ENCODE measurements at regions not wholly inside any gene's neighbourhood (a gene's known extent, or its start where the extent isn't known, plus 50 kb on each side); places are given as distances from the start of the nearest gene placed in this dataset.
"Not testable (repeated sequence)": the region's sequence is repeated elsewhere in the genome, so short reads cannot be mapped to it uniquely, and the experiment has no call there.

DNA sequence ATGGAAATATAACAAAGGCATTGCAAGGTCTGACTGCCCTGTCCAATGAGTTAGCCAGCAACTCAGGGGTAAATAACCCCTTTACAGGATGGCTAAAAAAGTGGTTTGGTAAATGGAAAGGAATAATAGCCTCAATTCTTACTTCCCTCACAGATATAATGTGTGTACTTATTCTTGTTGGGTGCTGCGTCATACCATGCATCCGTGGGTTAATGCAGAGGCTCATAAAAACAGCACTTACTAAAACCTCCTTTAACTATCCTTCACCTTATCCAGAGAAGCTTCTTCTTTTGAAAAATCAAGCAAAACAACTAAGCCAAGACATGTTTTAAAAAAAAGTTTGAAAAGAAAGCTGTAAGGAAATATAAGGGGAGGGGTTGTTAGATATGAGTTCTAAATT, 301.0 kb downstream of the PAPSS1 start:
- whole genome bisulfite sequencing (ENCODE audit: insufficient coverage, low coverage, missing lambda C conversion rate): 0% methylated on average over 2 of the region's 2 CpGs
- no peaks in the 10 kb centered on the region for H4K20me1 ChIP-seq (replicated peaks; ENCODE audit: control insufficient read depth, insufficient read depth, low read length)
- in situ Hi-C loops (cut with MboI) (no loop called here), intact Hi-C loops (cut with micrococcal nuclease) (no loop called here)
- ATAC-seq (no peak), FAIRE-seq (no peak), DNase-seq (ENCODE audit: extremely low read depth in 1 of 4, low spot score in 3 of 4) (no peak)
- H3K4me1 ChIP-seq (replicated peaks in 1 of 2; ENCODE audit: control insufficient read depth in 2 of 2, insufficient read depth in 2 of 2, low read length in 2 of 2): no peaks in the 10 kb centered on the region
- no peak overlapping the region for H3K27ac ChIP-seq (ENCODE audit: extremely low read depth, low read depth, low read length)
- TF ChIP-seq POLR2B (IDR thresholded peaks at IDR 0.05; ENCODE audit: low read depth, partially characterized antibody): no peak
- no peak for TF ChIP-seq BRCA1 (IDR thresholded peaks at IDR 0.05)
- no peak for TF ChIP-seq BRCA1 (CRISPR knock-in tag; IDR thresholded peaks at IDR 0.05)
- TF ChIP-seq ZNF551 (CRISPR knock-in tag; IDR thresholded peaks at IDR 0.05): no peak
- TF ChIP-seq ZNF75A (CRISPR knock-in tag; IDR thresholded peaks at IDR 0.05): no peak
- no peak for TF ChIP-seq ZFP1 (CRISPR knock-in tag; IDR thresholded peaks at IDR 0.05)
- TF ChIP-seq ZNF232 (CRISPR knock-in tag; IDR thresholded peaks at IDR 0.05): no peak
- no peak for TF ChIP-seq HNRNPUL1 (IDR thresholded peaks at IDR 0.05; ENCODE audit: low read length)
- TF ChIP-seq NUFIP1 (IDR thresholded peaks at IDR 0.05; ENCODE audit: partially characterized antibody): no peak
- no peak for TF ChIP-seq NFRKB (IDR thresholded peaks at IDR 0.05; ENCODE audit: low read depth)
- POLR2A ChIA-PET: no interaction called here
- H3K4me3 ChIP-seq: no peak overlapping the region
- no peaks in the 10 kb centered on the region for H3K9me1 ChIP-seq (ENCODE audit: control insufficient read depth, insufficient read depth, low read length)
- CTCF ChIA-PET (ENCODE audit: low intra/inter-chr PET ratio): no interaction called here
- no peak overlapping the region for H3K9ac ChIP-seq (ENCODE audit: insufficient read depth in 1 of 2, low read depth in 2 of 2, low read length in 2 of 2)
- H3K4me2 ChIP-seq (ENCODE audit: insufficient read depth, low read length): no peak overlapping the region
- H3K36me3 ChIP-seq (ENCODE audit: control insufficient read depth, insufficient read depth, low read length): no peaks in the 10 kb centered on the region
- no peaks in the 10 kb centered on the region for H3K79me2 ChIP-seq (ENCODE audit: control insufficient read depth, insufficient read depth, low read length)
- no peak overlapping the region for H2AFZ ChIP-seq (ENCODE audit: low read depth, low read length)
- H3K9me3 ChIP-seq (replicated peaks; ENCODE audit: control insufficient read depth, insufficient read depth, low read depth, low read length): no peaks in the 10 kb centered on the region
- H3K27me3 ChIP-seq (ENCODE audit: control insufficient read depth in 2 of 2, insufficient read depth in 2 of 2, low read length in 2 of 2): no peaks in the 10 kb centered on the region
- no TSS peak for BruUV-seq (replicated peaks)

DNA sequence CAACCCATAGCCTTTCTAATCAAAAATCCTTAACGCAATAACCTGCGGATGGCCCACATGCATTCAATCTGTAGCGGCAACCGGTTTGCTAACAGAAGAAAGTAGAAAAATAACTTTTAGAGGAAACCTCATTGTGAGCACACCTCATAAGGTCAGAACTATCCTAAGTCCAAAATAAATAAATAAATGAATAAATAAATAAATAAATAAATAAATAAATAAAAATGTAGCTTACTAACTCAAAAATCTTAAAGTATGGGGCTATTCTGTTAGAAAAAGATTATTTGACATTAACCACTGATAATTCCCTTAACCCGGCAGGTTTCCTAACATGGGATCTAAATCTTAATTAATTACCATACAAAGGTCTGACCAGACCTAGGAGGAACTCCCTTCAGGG, 304.5 kb downstream of the PAPSS1 start:
- in situ Hi-C loops (cut with MboI); ATAC-seq; POLR2A ChIA-PET; H3K4me1 ChIP-seq (replicated peaks in 1 of 2; ENCODE audit: control insufficient read depth in 2 of 2, insufficient read depth in 2 of 2, low read length in 2 of 2); CTCF ChIA-PET (ENCODE audit: low intra/inter-chr PET ratio); H3K9me3 ChIP-seq (replicated peaks; ENCODE audit: control insufficient read depth, insufficient read depth, low read depth, low read length); H3K4me2 ChIP-seq (ENCODE audit: insufficient read depth, low read length); H3K27ac ChIP-seq (ENCODE audit: extremely low read depth, low read depth, low read length); H3K36me3 ChIP-seq (ENCODE audit: control insufficient read depth, insufficient read depth, low read length); H2AFZ ChIP-seq (ENCODE audit: low read depth, low read length); H3K9ac ChIP-seq (ENCODE audit: insufficient read depth in 1 of 2, low read depth in 2 of 2, low read length in 2 of 2); H3K4me3 ChIP-seq; H3K79me2 ChIP-seq (ENCODE audit: control insufficient read depth, insufficient read depth, low read length); BruUV-seq (replicated peaks); intact Hi-C loops (cut with micrococcal nuclease); DNase-seq (ENCODE audit: extremely low read depth in 1 of 4, low spot score in 3 of 4); H4K20me1 ChIP-seq (replicated peaks; ENCODE audit: control insufficient read depth, insufficient read depth, low read length); H3K27me3 ChIP-seq (ENCODE audit: control insufficient read depth in 2 of 2, insufficient read depth in 2 of 2, low read length in 2 of 2); FAIRE-seq; H3K9me1 ChIP-seq (ENCODE audit: control insufficient read depth, insufficient read depth, low read length): not testable (repeated sequence)
- WGBS (ENCODE audit: insufficient coverage, low coverage, missing lambda C conversion rate): 17% methylated on average over 5 of the region's 5 CpGs

DNA sequence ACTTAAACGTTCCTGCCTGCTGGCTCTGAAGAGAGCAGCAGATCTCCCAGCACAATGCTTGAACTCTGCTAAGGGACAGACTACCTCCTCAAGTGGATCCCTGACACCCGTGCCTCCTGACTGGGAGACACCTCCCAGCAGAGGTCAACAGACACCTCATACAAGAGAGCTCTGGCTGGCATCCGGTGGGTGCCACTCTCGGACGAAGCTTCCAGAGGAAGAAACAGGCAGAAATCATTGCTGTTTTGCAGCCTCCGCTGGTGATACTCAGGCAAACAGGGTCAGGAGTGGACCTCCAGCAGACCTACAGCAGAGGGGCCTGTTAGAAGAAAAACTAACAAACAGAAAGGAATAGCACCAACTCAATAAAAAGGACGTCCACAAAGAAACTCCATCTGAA, 310.2 kb downstream of the PAPSS1 start:
- H3K27ac ChIP-seq (ENCODE audit: extremely low read depth, low read depth, low read length); H3K79me2 ChIP-seq (ENCODE audit: control insufficient read depth, insufficient read depth, low read length); H3K9me3 ChIP-seq (replicated peaks; ENCODE audit: control insufficient read depth, insufficient read depth, low read depth, low read length); CTCF ChIA-PET (ENCODE audit: low intra/inter-chr PET ratio); H3K36me3 ChIP-seq (ENCODE audit: control insufficient read depth, insufficient read depth, low read length); H3K9ac ChIP-seq (ENCODE audit: insufficient read depth in 1 of 2, low read depth in 2 of 2, low read length in 2 of 2); FAIRE-seq; DNase-seq (ENCODE audit: extremely low read depth in 1 of 4, low spot score in 3 of 4); H3K4me2 ChIP-seq (ENCODE audit: insufficient read depth, low read length); ATAC-seq; H3K4me1 ChIP-seq (replicated peaks in 1 of 2; ENCODE audit: control insufficient read depth in 2 of 2, insufficient read depth in 2 of 2, low read length in 2 of 2); H3K9me1 ChIP-seq (ENCODE audit: control insufficient read depth, insufficient read depth, low read length); POLR2A ChIA-PET; intact Hi-C loops (cut with micrococcal nuclease); H4K20me1 ChIP-seq (replicated peaks; ENCODE audit: control insufficient read depth, insufficient read depth, low read length); in situ Hi-C loops (cut with MboI); H3K27me3 ChIP-seq (ENCODE audit: control insufficient read depth in 2 of 2, insufficient read depth in 2 of 2, low read length in 2 of 2); H2AFZ ChIP-seq (ENCODE audit: low read depth, low read length); BruUV-seq (replicated peaks); H3K4me3 ChIP-seq: not testable (repeated sequence)
- 2% methylated on average over 7 of the region's 7 CpGs for WGBS (ENCODE audit: insufficient coverage, low coverage, missing lambda C conversion rate)

All from K562 (cell line).